ENCODE measurements at regions not wholly inside any gene's neighbourhood (a gene's known extent, or its start where the extent isn't known, plus 50 kb on each side); places are given as distances from the start of the nearest gene placed in this dataset.

DNA sequence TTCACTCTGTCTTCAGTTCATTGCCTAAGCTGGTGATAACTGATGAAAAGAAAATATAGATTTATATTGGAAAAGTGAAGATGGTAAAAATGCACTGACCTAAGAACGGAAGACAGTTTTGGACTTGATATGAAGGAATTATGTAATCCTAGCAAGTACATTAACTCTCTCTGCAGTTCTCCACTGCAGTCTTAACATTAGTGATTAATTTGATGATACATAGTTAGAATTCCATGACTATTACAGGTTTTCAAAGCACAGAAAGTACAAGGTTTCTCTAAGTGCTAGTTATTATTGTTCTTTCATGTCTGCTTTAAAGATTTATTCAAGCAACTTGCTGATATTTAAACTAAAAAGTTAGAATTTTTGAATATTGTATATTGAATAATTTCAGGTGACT lies 1591.7 kb upstream of the ADGRL3 start:
- CTCF ChIA-PET: interaction anchor here (0.5 kb wide), 1 partner anchor 17 kb away, joined by 3 read pairs; no protein-coding TSS in a partner anchor
- TF ChIP-seq, protein P1, sequence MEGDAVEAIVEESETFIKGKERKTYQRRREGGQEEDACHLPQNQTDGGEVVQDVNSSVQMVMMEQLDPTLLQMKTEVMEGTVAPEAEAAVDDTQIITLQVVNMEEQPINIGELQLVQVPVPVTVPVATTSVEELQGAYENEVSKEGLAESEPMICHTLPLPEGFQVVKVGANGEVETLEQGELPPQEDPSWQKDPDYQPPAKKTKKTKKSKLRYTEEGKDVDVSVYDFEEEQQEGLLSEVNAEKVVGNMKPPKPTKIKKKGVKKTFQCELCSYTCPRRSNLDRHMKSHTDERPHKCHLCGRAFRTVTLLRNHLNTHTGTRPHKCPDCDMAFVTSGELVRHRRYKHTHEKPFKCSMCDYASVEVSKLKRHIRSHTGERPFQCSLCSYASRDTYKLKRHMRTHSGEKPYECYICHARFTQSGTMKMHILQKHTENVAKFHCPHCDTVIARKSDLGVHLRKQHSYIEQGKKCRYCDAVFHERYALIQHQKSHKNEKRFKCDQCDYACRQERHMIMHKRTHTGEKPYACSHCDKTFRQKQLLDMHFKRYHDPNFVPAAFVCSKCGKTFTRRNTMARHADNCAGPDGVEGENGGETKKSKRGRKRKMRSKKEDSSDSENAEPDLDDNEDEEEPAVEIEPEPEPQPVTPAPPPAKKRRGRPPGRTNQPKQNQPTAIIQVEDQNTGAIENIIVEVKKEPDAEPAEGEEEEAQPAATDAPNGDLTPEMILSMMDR (conservative IDR thresholded peaks at IDR 0.05; ENCODE audit: low read depth): no peak

GRCh38 chr4:59612235-59612634 lies 1587.9 kb upstream of the ADGRL3 start:
- ChIA-PET CTCF (no interaction called here), POLR2A (ENCODE audit: low non-redundant PET) (no interaction called here)
- H3K27ac ChIP-seq: no peak overlapping the region
- peak; percentile 42 for DNase-seq (ENCODE audit: low spot score)
- TF ChIP-seq, protein P1 (conservative IDR thresholded peaks at IDR 0.05; ENCODE audit: low read depth): no peak

More for the DNA sequence above, 1591.7 kb upstream of the ADGRL3 start:
- H3K27ac ChIP-seq: no peak overlapping the region
- DNase-seq (ENCODE audit: low spot score): peak; percentile 17
- POLR2A ChIA-PET (ENCODE audit: low non-redundant PET): no interaction called here

GRCh38 chr4:59615316-59615715 lies 1584.8 kb upstream of the ADGRL3 start:
- ChIA-PET POLR2A (ENCODE audit: low non-redundant PET) (no interaction called here), CTCF (interaction anchor here (1.2 kb wide), 1 partner anchor 109 kb away, joined by 3 read pairs; no protein-coding TSS in a partner anchor)
- H3K27ac ChIP-seq: no peak overlapping the region
- TF ChIP-seq, protein P1 (conservative IDR thresholded peaks at IDR 0.05; ENCODE audit: low read depth): no peak
- no peak for DNase-seq (ENCODE audit: low spot score)

DNA sequence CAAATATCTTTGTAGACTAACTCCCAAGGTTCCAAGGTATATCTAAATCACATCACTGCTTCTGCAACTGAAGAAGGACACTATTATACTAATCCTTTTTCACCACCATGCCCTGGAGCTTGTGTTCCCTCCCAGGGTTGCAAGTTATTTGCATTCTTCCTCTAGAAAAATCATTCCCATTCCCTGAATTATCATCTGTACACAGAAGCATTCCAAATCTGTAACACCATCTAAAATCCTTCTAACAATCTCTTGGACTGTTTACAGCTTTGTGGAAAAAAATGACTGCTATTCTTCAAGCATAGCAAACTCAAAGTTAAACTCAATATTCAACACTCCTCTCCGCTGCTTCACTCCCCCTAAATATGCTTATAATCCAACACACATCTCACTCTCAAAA lies 1570.8 kb upstream of the ADGRL3 start:
- ChIA-PET POLR2A (ENCODE audit: low non-redundant PET) (no interaction called here), CTCF (interaction anchor here (1.0 kb wide), 1 partner anchor 11 kb away, joined by 3 read pairs; no protein-coding TSS in a partner anchor)
- no peak for DNase-seq (ENCODE audit: low spot score)
- no peak overlapping the region for H3K27ac ChIP-seq
- TF ChIP-seq, protein P1 (conservative IDR thresholded peaks at IDR 0.05; ENCODE audit: low read depth): no peak

- TF ChIP-seq, protein P1 (conservative IDR thresholded peaks at IDR 0.05; ENCODE audit: low read depth): no peak
- CTCF ChIA-PET: interaction anchor here (1.0 kb wide), 1 partner anchor 10 kb away, joined by 3 read pairs; no protein-coding TSS in a partner anchor
- DNase-seq (ENCODE audit: low spot score): no peak
- no peak overlapping the region for H3K27ac ChIP-seq
- POLR2A ChIA-PET (ENCODE audit: low non-redundant PET): no interaction called here
Observed at GRCh38 chr4:59630235-59630634, 1569.9 kb upstream of the ADGRL3 start.

GRCh38 chr4:59630922-59631321 lies 1569.2 kb upstream of the ADGRL3 start:
- ChIA-PET CTCF (no interaction called here), POLR2A (ENCODE audit: low non-redundant PET) (no interaction called here)
- TF ChIP-seq, protein P1 (conservative IDR thresholded peaks at IDR 0.05; ENCODE audit: low read depth): no peak
- H3K27ac ChIP-seq: no peak overlapping the region
- DNase-seq (ENCODE audit: low spot score): no peak

Measured in RWPE1 (cell line).